NCI-H345 treated with DMSO at 0.1 percent for 48 hours (cell line): ENCODE measurements at regions not wholly inside any gene's neighbourhood (a gene's known extent, or its start where the extent isn't known, plus 50 kb on each side); places are given as distances from the start of the nearest gene placed in this dataset.
"Not testable (repeated sequence)": the region's sequence is repeated elsewhere in the genome, so short reads cannot be mapped to it uniquely, and the experiment has no call there.

ENCODE experiments used
- DNase-seq: peaks from one replicate; lab custom pipeline; 2025; ENCODE audit not compliant: unreplicated experiment; lab: John Stamatoyannopoulos, UW

GRCh38 chr19:28351761-28352160, 861.2 kb downstream of the UQCRFS1 start:
- no peak for DNase-seq

GRCh38 chr19:28351321-28351720, 861.6 kb downstream of the UQCRFS1 start:
- DNase-seq = not testable (repeated sequence)

GRCh38 chr19:28350673-28351072, 862.3 kb downstream of the UQCRFS1 start:
- DNase-seq = no peak

- DNase-seq = no peak
These were observed 862.9 kb downstream of the UQCRFS1 start for GRCh38 chr19:28350037-28350436.

GRCh38 chr19:28349604-28350003, 863.3 kb downstream of the UQCRFS1 start:
- no peak for DNase-seq

- DNase-seq = no peak
These were observed 867.1 kb downstream of the UQCRFS1 start for GRCh38 chr19:28345811-28346210.

GRCh38 chr19:28341810-28342350, 871.1 kb downstream of the UQCRFS1 start:
- DNase-seq = no peak

GRCh38 chr19:28334419-28334818, 878.5 kb downstream of the UQCRFS1 start:
- no peak for DNase-seq

GRCh38 chr19:28333909-28334308, 879.0 kb downstream of the UQCRFS1 start:
- no peak for DNase-seq

GRCh38 chr19:28332886-28333285, 880.1 kb downstream of the UQCRFS1 start:
- DNase-seq = no peak

GRCh38 chr19:28332351-28332750, 880.6 kb downstream of the UQCRFS1 start:
- DNase-seq = no peak

- no peak for DNase-seq
These were observed 881.4 kb downstream of the UQCRFS1 start for GRCh38 chr19:28331596-28331995.

- no peak for DNase-seq
These were observed 882.1 kb downstream of the UQCRFS1 start for GRCh38 chr19:28330831-28331230.

- DNase-seq = no peak
These were observed 883.5 kb downstream of the UQCRFS1 start for GRCh38 chr19:28329429-28329828.

- DNase-seq = no peak
These were observed 885.0 kb downstream of the UQCRFS1 start for GRCh38 chr19:28327905-28328304.

GRCh38 chr19:28326746-28327145, 886.2 kb downstream of the UQCRFS1 start:
- DNase-seq = no peak

- DNase-seq = no peak
These were observed 888.5 kb downstream of the UQCRFS1 start for GRCh38 chr19:28324275-28325060.

GRCh38 chr19:28322945-28323344, 890.0 kb downstream of the UQCRFS1 start:
- no peak for DNase-seq

GRCh38 chr19:28322491-28322890, 890.5 kb downstream of the UQCRFS1 start:
- DNase-seq = no peak

GRCh38 chr19:28319918-28320317, 893.0 kb downstream of the UQCRFS1 start:
- no peak for DNase-seq

GRCh38 chr19:28319227-28319626, 893.7 kb downstream of the UQCRFS1 start:
- no peak for DNase-seq

GRCh38 chr19:28318469-28319179, 894.3 kb downstream of the UQCRFS1 start:
- no peak for DNase-seq
